Karpas-422 (cell line): ENCODE measurements at regions not wholly inside any gene's neighbourhood (a gene's known extent, or its start where the extent isn't known, plus 50 kb on each side); places are given as distances from the start of the nearest gene placed in this dataset.

Source experiments
- DNase-seq: peaks from one replicate; pipeline ENCODE4 v3.0.0-alpha.2; 2015
- H2AFZ ChIP-seq: fragments of 200-600 bp; sonication (generic); 2 replicates; pipeline ENCODE4 v1.6.1; 2014; ENCODE audit warnings: antibody characterized with exemption, low read length, mixed read lengths
- H3K27ac ChIP-seq: fragments of 200-600 bp; sonication (generic); 2 replicates; pipeline ENCODE4 v1.5.1; 2014; ENCODE audit warnings: mild to moderate bottlenecking, low read length, moderate library complexity
- H3K27me3 ChIP-seq: fragments of 200-600 bp; sonication (generic); 2 replicates; pipeline ENCODE4 v1.6.1; 2014; ENCODE audit warnings: low read length, mixed read lengths
- H3K36me3 ChIP-seq: fragments of 200-600 bp; sonication (generic); 2 replicates; pipeline ENCODE4 v1.6.1; 2014; ENCODE audit warnings: low read length, mixed read lengths; ENCODE audit not compliant: insufficient read depth
- H3K4me1 ChIP-seq: fragments of 200-600 bp; sonication (generic); 2 replicates; pipeline ENCODE4 v1.6.1; 2014; ENCODE audit warnings: mild to moderate bottlenecking, low read length, mixed read lengths
- H3K4me2 ChIP-seq: fragments of 200-600 bp; sonication (generic); 2 replicates; pipeline ENCODE4 v1.6.1; 2014; ENCODE audit warnings: low read length, low read depth, mild to moderate bottlenecking; ENCODE audit not compliant: poor library complexity, severe bottlenecking
- H3K4me3 ChIP-seq: fragments of 200-600 bp; sonication (generic); 2 replicates; pipeline ENCODE4 v1.5.1; 2014; ENCODE audit warnings: mild to moderate bottlenecking, antibody characterized with exemption, low read length, mixed read lengths
- H3K79me2 ChIP-seq: fragments of 200-600 bp; sonication (generic); 2 replicates; pipeline ENCODE4 v1.6.1; 2014; ENCODE audit warnings: mild to moderate bottlenecking, low read length, mixed read lengths
- H3K9ac ChIP-seq: fragments of 200-600 bp; sonication (generic); 2 replicates; pipeline ENCODE4 v1.6.0; 2014; ENCODE audit warnings: low read length
- H3K9me2 ChIP-seq: fragments of 200-600 bp; sonication (generic), shearing (Covaris generic); replicated peaks from 2 replicates; pipeline ENCODE4 v1.6.0; 2014; ENCODE audit warnings: mild to moderate bottlenecking, low read length, moderate library complexity; ENCODE audit not compliant: insufficient read depth
- H3K9me3 ChIP-seq: fragments of 300-700, 200-600 bp; sonication (generic); 2 replicates; pipeline ENCODE4 v1.6.1; 2014; ENCODE audit warnings: low read length, mixed read lengths
- H4K20me1 ChIP-seq: fragments of 200-600 bp; sonication (generic); 2 replicates; pipeline ENCODE4 v1.6.1; 2014; ENCODE audit warnings: mild to moderate bottlenecking, antibody characterized with exemption, low read length, low read depth; ENCODE audit not compliant: insufficient read depth

DNA sequence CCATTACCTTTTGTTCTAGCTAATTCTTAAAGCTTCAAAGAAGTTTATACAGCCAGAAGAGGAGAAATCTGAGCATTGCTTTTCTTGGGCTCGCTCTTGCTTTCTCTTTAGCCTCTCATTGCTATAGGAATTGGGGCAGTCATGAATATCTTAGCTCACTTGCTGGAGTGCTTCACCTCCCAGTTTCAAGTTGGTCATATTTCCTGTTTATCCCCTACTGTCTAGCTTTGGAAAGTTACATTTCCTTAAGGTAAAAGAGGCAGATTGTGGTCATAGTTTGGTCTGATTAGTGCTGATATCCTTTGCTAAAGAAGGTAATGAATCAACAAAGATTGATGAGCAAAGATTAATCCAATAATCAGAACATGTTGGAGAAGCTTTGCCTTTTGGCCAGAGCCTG, 77.7 kb upstream of the GLI3 start:
- Histone ChIP-seq H3K9ac (no peak overlapping the region), H3K27ac (no peak overlapping the region), H3K9me3 (no peaks in the 10 kb centered on the region), H3K79me2 (no peaks in the 10 kb centered on the region), H3K27me3 (no peaks in the 10 kb centered on the region), H3K4me2 (no peak overlapping the region), H3K36me3 (no peaks in the 10 kb centered on the region), H3K4me1 (no peaks in the 10 kb centered on the region), H3K4me3 (no peak overlapping the region), H3K9me2 (no peaks in the 10 kb centered on the region), H4K20me1 (no peaks in the 10 kb centered on the region), H2AFZ (no peak overlapping the region)
- DNase-seq: no peak

GRCh38 chr7:42311195-42311594, 74.2 kb upstream of the GLI3 start:
- Histone ChIP-seq H4K20me1 (no peaks in the 10 kb centered on the region), H3K27ac (no peak overlapping the region), H3K4me1 (no peaks in the 10 kb centered on the region), H3K9me3 (no peaks in the 10 kb centered on the region), H3K9me2 (no peaks in the 10 kb centered on the region), H3K9ac (no peak overlapping the region), H2AFZ (no peak overlapping the region), H3K4me2 (no peak overlapping the region), H3K36me3 (no peaks in the 10 kb centered on the region), H3K4me3 (no peak overlapping the region), H3K27me3 (no peaks in the 10 kb centered on the region), H3K79me2 (no peaks in the 10 kb centered on the region)
- DNase-seq: no peak

- no peaks in the 10 kb centered on the region for H3K4me1 ChIP-seq
- no peak for DNase-seq
- H3K9ac ChIP-seq: no peak overlapping the region
- no peak overlapping the region for H3K4me2 ChIP-seq
- no peaks in the 10 kb centered on the region for H3K27me3 ChIP-seq
- no peaks in the 10 kb centered on the region for H3K36me3 ChIP-seq
- no peaks in the 10 kb centered on the region for H3K9me2 ChIP-seq
- H3K9me3 ChIP-seq: no peaks in the 10 kb centered on the region
- no peak overlapping the region for H3K27ac ChIP-seq
- H4K20me1 ChIP-seq: no peaks in the 10 kb centered on the region
- H3K79me2 ChIP-seq: no peaks in the 10 kb centered on the region
- no peak overlapping the region for H2AFZ ChIP-seq
- H3K4me3 ChIP-seq: no peak overlapping the region
These were observed 56.0 kb upstream of the GLI3 start for GRCh38 chr7:42292991-42293521.

DNA sequence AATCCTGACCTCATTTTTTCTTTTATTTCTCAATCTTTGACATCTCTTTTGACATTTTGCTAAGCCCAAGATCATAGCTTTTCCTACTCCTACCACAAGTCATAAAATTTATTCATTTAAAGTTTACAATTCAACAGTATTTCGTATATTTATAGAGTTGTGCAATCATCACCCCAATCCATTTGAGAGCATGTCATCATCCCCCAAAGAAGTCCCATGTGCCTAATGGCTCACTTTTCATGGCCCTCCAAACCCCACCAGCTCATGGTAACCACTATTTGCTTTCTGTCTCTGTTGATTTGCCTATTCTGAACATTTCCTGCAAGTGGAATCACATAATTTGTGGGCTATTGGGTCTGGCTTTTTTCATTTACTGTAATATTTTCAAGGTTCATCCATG, 52.5 kb upstream of the GLI3 start:
- Histone ChIP-seq H3K79me2 (no peaks in the 10 kb centered on the region), H3K27ac (no peak overlapping the region), H4K20me1 (no peaks in the 10 kb centered on the region), H3K4me2 (no peak overlapping the region), H3K4me3 (no peak overlapping the region), H3K27me3 (no peaks in the 10 kb centered on the region), H3K9ac (no peak overlapping the region), H2AFZ (no peak overlapping the region), H3K4me1 (no peaks in the 10 kb centered on the region), H3K9me3 (no peaks in the 10 kb centered on the region), H3K36me3 (no peaks in the 10 kb centered on the region), H3K9me2 (no peaks in the 10 kb centered on the region)
- no peak for DNase-seq
